Immature natural killer cell (primary cell): ENCODE measurements at regions not wholly inside any gene's neighbourhood (a gene's known extent, or its start where the extent isn't known, plus 50 kb on each side); places are given as distances from the start of the nearest gene placed in this dataset.
"Not testable (repeated sequence)": the region's sequence is repeated elsewhere in the genome, so short reads cannot be mapped to it uniquely, and the experiment has no call there.

Experiments
- DNase-seq, 3 donors: peaks; one replicate each; pipeline ENCODE4 v3.0.0; 2022; ENCODE audit warnings: mixed read lengths in 1 of 3
- H3K27ac Mint-ChIP-seq, 6 donors: one replicate each; pipeline ENCODE4 v1.8.0; 2020; ENCODE audit warnings: mixed read lengths in 6 of 6, mild to moderate bottlenecking in 5 of 6, inconsistent platforms in 4 of 6, moderate library complexity in 3 of 6
- H3K27me3 Mint-ChIP-seq, 3 donors: one replicate each; pipeline ENCODE4 v1.8.0; 2020 to 2021; ENCODE audit warnings: low read depth in 3 of 3, mild to moderate bottlenecking in 3 of 3, mixed read lengths in 3 of 3, moderate library complexity in 3 of 3, inconsistent platforms in 1 of 3
- H3K36me3 Mint-ChIP-seq, 3 donors: one replicate each; pipeline ENCODE4 v1.8.0; 2020; ENCODE audit warnings: mixed read lengths in 3 of 3, inconsistent platforms in 2 of 3, mild to moderate bottlenecking in 2 of 3
- H3K4me1 Mint-ChIP-seq, 2 donors: one replicate each; pipeline ENCODE4 v1.8.0; 2020; ENCODE audit warnings: inconsistent platforms in 2 of 2, mild to moderate bottlenecking in 2 of 2, mixed read lengths in 2 of 2, moderate library complexity in 1 of 2
- H3K4me3 Mint-ChIP-seq, 5 donors: one replicate each; pipeline ENCODE4 v1.8.0; 2020; ENCODE audit warnings: mild to moderate bottlenecking in 5 of 5, mixed read lengths in 5 of 5, inconsistent platforms in 3 of 5, moderate library complexity in 3 of 5
- H3K9me3 Mint-ChIP-seq, 6 donors: one replicate each; pipeline ENCODE4 v1.8.0; 2020; ENCODE audit warnings: mild to moderate bottlenecking in 6 of 6, mixed read lengths in 6 of 6, inconsistent platforms in 4 of 6, moderate library complexity in 3 of 6

DNA sequence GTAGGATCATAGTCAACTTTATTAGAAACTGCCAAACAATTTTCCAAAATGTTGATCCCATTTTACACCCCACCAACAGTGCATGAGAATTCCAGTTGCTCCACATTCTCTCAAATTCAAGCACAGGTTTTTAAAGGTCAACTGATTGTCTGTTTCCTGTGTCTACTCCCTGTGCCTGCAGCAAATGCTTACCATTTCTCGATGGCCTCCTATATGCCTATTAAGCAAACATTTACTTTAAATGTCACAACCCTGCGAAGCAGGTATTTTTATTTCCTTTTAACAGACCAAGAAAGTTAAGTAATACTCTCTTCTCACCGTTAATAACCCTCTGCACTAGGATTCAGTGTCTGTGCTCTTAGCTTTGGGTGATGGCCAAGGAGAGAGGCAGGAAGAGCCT is 163.8 kb upstream of the EPB41L3 start:
- Mint-ChIP-seq H3K4me3 (no peak overlapping the region), H3K27me3 (peaks cover 0 to 1% (median 0%) of the 10 kb centered on the region in 3 donors), H3K4me1 (no peaks in the 10 kb centered on the region), H3K9me3 (no peaks in the 10 kb centered on the region), H3K36me3 (no peaks in the 10 kb centered on the region), H3K27ac (no peak overlapping the region)
- DNase-seq: no peak

DNA sequence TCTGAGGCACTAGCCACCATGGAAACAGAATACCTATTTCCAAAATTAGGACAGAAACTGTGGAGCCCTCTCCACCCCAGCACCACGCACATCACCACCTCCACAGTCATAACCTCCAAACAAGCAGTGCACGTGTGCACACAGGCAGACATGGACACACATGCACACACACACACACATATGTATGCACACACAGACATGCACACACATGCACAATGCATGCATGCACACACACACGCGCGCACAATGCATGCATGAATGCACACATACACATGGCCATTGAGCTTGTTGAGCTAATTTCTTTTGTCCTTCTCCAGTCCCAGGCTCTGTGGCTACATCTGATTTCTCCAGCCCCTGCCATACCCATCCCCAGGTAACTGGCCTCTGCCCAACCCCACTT is 161.6 kb upstream of the EPB41L3 start:
- Mint-ChIP-seq H3K27ac (no peak overlapping the region), H3K36me3 (no peaks in the 10 kb centered on the region), H3K4me3 (no peak overlapping the region), H3K9me3 (no peaks in the 10 kb centered on the region), H3K27me3 (peaks cover 0 to 1% (median 1%) of the 10 kb centered on the region in 3 donors), H3K4me1 (no peaks in the 10 kb centered on the region)
- no peak for DNase-seq

DNA sequence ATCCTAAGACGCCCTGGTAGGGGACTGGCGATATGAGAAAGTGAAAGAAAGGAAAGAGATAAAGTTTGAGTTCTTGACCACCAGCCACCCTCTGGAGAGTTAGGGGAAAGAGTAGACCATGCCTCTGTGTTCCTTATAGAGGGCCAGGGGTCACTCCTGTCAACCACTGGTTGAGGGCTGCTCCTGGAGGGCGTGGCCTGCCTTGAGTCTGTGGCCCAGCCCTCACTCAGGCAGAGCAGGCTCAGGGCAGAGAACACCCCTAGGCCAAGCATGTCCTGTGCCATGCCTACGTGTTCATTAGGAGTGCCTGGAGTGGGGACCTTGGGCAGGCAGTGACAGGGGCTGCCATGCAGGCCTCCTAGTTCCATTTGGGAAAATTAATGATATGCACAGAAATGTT is 161.1 kb upstream of the EPB41L3 start:
- no peak overlapping the region for H3K4me3 Mint-ChIP-seq
- H3K4me1 Mint-ChIP-seq: no peaks in the 10 kb centered on the region
- no peak overlapping the region for H3K27ac Mint-ChIP-seq
- H3K27me3 Mint-ChIP-seq: peaks cover 0 to 3% (median 1%) of the 10 kb centered on the region in 3 donors
- no peaks in the 10 kb centered on the region for H3K9me3 Mint-ChIP-seq
- H3K36me3 Mint-ChIP-seq: no peaks in the 10 kb centered on the region
- no peak for DNase-seq

DNA sequence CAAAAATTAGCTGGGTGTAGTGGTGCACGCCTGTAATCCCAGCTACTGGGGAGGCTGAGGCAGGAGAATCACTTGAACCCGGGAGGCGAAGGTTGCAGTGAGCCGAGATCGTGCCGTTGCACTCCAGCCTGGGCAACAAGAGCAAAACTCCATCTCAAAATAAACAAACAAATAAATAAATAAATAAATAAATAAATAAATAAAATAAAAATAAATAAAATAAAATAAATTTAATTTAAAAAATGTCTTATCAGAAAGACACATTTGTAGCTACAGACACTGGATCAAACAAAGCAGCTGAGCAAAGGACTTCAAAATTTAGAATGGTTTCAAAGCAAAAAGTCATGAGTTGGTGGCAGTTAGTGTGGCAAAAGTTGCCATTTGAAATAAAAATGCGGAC is 158.2 kb upstream of the EPB41L3 start:
- H3K36me3 Mint-ChIP-seq, DNase-seq, H3K27ac Mint-ChIP-seq, H3K9me3 Mint-ChIP-seq, H3K4me1 Mint-ChIP-seq, H3K27me3 Mint-ChIP-seq, H3K4me3 Mint-ChIP-seq: not testable (repeated sequence)

DNA sequence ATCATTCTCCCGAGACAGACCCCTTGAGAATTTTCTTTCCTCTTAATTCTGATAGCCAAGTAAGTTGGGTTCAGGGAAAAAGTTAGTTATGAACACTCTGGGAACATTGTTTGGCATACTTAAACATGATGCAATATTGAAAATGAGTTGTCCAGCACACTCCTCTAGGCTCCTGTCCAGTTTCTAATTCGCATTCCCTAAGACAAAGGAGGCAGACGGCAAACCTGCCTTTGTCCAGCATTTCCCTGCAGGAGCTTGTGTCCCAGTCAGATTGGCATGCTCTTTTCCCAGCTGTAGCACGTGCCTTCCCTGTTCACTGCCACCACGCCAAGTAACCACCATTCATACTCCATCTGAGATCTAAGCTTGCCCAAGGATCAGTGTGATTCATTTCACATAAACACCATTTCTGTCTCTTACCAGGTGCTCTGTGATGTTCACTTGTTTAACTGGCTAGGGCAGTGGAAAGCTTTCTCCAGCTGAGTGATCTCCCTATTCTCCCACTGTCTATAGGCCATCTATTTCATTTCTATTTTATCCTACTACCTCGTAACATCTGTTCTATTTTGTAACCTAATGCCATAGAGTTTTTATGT is 150.0 kb upstream of the EPB41L3 start:
- Mint-ChIP-seq H3K27me3 (no peaks in the 10 kb centered on the region), H3K4me3 (no peak overlapping the region), H3K4me1 (no peaks in the 10 kb centered on the region), H3K27ac (no peak overlapping the region), H3K9me3 (peaks cover 0 to 4% (median 0%) of the 10 kb centered on the region in 6 donors), H3K36me3 (no peaks in the 10 kb centered on the region)
- DNase-seq: no peak

DNA sequence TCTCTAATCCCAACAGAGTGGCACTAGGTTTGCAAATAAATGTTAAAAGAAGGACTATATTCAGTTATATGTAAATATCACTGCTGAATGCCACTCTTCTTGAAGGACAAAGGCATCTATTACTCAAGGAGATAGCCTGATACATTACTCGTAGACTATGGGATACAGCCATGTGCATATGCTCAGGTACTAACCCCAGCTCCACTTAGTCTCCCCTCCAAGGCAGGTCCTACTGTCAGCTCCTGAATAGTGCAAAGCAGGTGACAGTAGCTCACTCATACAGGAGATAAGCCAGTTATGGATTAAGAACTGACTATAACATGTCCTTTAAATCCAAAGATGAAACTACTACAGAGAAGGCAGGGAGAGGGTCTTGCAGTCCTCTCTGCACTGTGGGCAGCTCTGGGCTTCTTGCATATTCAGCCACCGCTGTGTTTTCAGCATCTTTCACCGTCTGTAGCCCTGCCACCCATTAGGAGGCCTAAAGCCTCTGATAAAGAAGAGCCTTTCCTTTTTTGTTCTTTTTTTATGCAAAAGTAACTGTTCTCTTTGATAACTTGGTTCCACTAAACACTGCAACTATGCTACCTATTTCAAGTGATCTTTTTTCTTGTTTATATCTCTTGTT is 135.1 kb upstream of the EPB41L3 start:
- Mint-ChIP-seq H3K4me1 (no peaks in the 10 kb centered on the region), H3K27me3 (peaks cover 0 to 4% (median 2%) of the 10 kb centered on the region in 3 donors)

DNA sequence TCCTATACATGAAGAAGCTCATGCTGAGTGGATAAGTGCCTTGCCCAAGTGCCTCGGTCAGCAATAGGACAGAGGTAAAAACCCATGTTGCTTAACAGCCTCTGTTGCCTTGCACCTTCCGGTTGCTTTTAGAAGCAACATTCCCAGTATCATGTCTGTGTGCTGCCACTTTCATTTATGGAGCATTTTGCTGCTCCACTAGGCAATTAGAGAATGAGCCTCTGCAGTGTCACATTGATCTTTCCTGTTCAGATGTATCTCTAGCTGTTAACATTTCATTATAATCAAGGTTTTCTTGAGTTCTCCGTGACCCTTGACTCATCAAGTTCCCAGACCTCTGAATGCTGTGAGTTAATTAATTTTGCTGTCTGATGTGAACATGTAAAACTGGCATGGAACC is 134.5 kb upstream of the EPB41L3 start:
- Mint-ChIP-seq H3K27me3 (peaks cover 0 to 4% (median 2%) of the 10 kb centered on the region in 3 donors), H3K4me1 (no peaks in the 10 kb centered on the region), H3K27ac (no peak overlapping the region), H3K36me3 (no peaks in the 10 kb centered on the region), H3K4me3 (no peak overlapping the region), H3K9me3 (peaks cover 0 to 5% (median 0%) of the 10 kb centered on the region in 6 donors)
- DNase-seq: no peak

More for the DNA sequence above, 135.1 kb upstream of the EPB41L3 start:
- Mint-ChIP-seq H3K4me3 (no peak overlapping the region), H3K27ac (no peak overlapping the region), H3K36me3 (no peaks in the 10 kb centered on the region), H3K9me3 (peaks cover 0 to 5% (median 0%) of the 10 kb centered on the region in 6 donors)
- no peak for DNase-seq

DNA sequence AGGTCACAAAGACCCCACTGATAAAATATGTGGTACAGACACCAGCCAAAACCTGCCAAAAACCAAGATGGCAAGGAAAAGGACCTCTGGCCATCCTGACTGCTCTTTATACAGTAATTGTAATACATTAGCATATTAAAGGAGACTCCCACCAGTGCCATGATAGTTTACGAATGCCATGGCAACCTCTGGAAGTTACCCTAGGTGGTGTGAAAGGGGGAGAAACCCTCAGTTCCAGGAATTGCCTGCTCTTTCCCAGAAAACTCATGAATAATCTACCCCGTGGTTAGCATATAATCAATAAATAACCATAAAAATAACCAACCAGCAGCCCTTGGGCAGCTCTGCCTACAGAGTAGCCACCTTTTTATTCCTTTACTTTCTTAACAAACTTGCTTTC is 129.8 kb upstream of the EPB41L3 start:
- DNase-seq: no peak
- H3K27me3 Mint-ChIP-seq: peaks cover 0 to 2% (median 2%) of the 10 kb centered on the region in 3 donors
- no peak overlapping the region for H3K4me3 Mint-ChIP-seq
- H3K36me3 Mint-ChIP-seq: no peaks in the 10 kb centered on the region
- H3K9me3 Mint-ChIP-seq: peaks cover 0 to 2% (median 0%) of the 10 kb centered on the region in 6 donors
- H3K4me1 Mint-ChIP-seq: no peaks in the 10 kb centered on the region
- no peak overlapping the region for H3K27ac Mint-ChIP-seq

DNA sequence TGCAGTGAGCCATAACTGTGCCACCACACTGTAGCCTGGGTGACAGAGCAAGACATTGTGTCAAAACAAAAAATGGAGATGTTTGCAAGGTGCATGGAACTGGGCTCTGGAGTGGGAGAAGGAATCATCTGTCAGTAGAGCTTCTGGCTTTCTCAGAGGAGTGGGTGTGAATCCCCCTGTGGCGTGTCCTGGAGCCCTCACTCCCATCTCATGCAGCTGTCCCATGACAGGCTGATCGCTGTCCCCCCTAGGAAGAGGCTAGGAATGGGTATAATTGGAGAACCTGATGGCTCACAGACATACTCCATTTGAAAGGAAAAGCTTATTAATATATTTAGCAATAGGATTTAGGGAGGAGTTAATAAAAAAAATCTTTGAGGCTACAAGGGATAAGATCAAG is 125.8 kb upstream of the EPB41L3 start:
- Mint-ChIP-seq H3K27ac (no peak overlapping the region), H3K36me3 (no peaks in the 10 kb centered on the region), H3K4me3 (no peak overlapping the region), H3K9me3 (no peaks in the 10 kb centered on the region), H3K4me1 (no peaks in the 10 kb centered on the region), H3K27me3 (no peaks in the 10 kb centered on the region)
- no peak for DNase-seq

DNA sequence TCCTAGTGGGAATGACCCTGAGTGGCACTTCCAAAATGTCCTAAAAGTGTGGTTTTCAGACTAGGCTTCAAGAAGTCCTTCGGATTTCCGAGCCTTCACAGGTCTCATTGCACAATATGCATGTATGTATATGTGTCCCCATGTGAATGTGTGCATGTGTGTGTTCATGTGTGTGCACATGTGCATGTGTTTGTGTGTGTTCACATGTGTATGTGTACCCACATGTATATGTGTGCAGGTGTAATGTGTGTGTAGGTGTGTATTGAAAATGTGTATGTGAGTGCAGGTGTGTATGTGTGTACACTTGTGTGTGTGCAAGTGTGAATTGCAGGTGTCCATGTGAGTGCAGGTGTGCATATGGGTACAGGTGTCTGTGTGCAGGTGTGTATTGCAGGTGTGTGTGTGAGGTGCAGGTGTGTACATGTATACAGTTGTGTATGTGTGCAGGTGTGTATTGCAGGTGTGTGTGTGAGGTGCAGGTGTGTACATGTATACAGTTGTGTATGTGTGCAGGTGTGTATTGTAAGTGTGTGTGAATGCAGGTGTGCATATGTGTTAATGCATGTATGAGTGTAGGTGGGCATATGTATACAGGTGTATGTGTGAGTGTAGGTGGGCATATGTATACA is 124.4 kb upstream of the EPB41L3 start:
- H3K4me3 Mint-ChIP-seq: no peak overlapping the region
- no peak for DNase-seq
- no peaks in the 10 kb centered on the region for H3K4me1 Mint-ChIP-seq
- H3K9me3 Mint-ChIP-seq: no peaks in the 10 kb centered on the region
- H3K27me3 Mint-ChIP-seq: peaks cover 0 to 1% (median 0%) of the 10 kb centered on the region in 3 donors
- no peaks in the 10 kb centered on the region for H3K36me3 Mint-ChIP-seq
- H3K27ac Mint-ChIP-seq: no peak overlapping the region

DNA sequence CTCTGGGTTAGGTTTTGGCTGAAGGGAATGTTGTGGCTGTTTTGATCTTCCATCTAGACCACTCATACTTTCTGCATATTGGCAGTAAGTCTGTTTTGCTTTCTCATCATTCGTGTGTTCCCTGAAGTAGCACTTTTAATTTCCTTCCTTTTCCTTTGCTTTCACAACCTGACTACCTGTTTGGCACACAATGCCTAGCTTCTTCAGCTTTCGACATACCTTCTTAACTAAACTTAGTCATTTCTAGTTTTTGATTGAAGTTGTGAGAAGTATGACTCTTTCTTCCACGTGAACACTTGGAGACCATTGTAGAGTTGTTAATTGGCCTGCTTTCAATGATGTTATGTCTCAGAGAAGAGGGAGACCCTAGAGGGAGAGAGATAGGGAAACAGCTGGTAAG is 123.6 kb upstream of the EPB41L3 start:
- Mint-ChIP-seq H3K27me3 (peaks cover 0 to 1% (median 0%) of the 10 kb centered on the region in 3 donors), H3K9me3 (no peaks in the 10 kb centered on the region), H3K4me1 (no peaks in the 10 kb centered on the region), H3K27ac (no peak overlapping the region), H3K36me3 (no peaks in the 10 kb centered on the region), H3K4me3 (no peak overlapping the region)
- DNase-seq: no peak

DNA sequence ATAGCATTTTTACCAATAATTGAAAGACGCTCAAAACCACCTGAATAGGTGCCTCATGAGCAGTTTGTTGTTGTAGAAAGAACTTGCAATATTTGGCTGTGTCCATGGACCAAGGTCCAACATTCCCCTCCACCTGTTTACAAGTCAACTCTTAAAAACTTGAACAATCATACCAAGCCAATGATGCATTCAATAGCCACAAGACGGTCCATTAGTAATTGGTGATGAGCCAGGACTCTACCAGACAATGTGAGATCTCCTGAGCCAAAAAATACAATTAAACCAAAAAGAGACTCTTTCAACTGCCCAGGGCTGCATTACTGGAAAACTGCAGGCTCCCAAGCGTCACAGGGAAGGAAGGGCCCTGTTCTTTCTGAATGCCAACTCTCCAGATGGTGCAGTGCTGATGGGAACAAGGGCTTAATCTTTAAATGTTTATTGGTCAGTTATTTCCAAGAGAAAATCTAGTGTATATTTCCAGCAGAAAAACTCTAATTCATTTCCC is 118.8 kb upstream of the EPB41L3 start:
- H3K4me1 Mint-ChIP-seq: no peaks in the 10 kb centered on the region
- H3K27ac Mint-ChIP-seq: no peak overlapping the region
- peaks cover 0 to 2% (median 0%) of the 10 kb centered on the region in 6 donors for H3K9me3 Mint-ChIP-seq
- no peak for DNase-seq
- no peaks in the 10 kb centered on the region for H3K36me3 Mint-ChIP-seq
- H3K4me3 Mint-ChIP-seq: no peak overlapping the region
- H3K27me3 Mint-ChIP-seq: peaks cover 0 to 2% (median 1%) of the 10 kb centered on the region in 3 donors

DNA sequence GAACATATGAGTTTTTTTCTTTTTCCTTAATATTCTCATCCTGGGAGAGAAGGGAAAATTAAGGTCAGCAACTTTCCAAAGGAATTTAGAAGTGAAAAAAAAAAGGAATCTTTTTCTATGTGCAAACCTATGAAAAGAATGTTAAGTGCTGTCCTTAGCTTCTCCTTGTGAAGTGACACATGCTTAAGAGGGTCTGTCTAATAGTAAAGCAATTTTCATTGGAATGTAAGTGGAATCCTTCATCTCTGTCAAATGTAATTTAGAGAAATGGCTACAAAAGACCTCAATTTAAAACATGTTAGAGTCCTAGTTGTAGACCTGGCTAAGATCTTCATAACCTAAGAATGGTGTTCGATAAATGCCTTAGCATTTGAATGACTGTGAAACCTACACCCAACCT is 117.4 kb upstream of the EPB41L3 start:
- Mint-ChIP-seq H3K4me3 (no peak overlapping the region), H3K27me3 (peaks cover 1 to 2% (median 2%) of the 10 kb centered on the region in 3 donors), H3K27ac (no peak overlapping the region), H3K4me1 (no peaks in the 10 kb centered on the region), H3K9me3 (peaks cover 0 to 4% (median under 1%) of the 10 kb centered on the region in 6 donors), H3K36me3 (no peaks in the 10 kb centered on the region)
- DNase-seq: no peak

DNA sequence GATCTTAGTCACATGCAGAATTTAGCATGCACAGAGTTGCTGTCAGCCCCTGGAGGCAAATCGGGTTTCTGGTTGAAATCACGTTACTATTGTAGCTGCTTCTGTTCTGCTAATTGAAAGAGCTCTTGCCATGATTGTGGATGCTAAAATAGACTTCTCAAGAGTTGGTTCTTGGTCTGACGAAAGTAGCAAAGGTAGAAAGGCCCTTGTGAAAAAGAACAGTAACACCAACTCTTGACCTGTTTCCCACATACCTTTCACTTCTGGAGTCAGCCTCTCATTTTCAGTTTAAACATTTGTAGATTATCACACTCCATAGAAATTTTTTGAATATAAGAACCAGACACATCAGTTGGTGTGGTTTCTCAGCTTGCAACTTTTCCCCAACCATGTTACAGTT is 110.0 kb upstream of the EPB41L3 start:
- H3K27ac Mint-ChIP-seq: no peak overlapping the region

More for the DNA sequence above, 110.0 kb upstream of the EPB41L3 start:
- Mint-ChIP-seq H3K27me3 (peaks cover 2 to 3% (median 2%) of the 10 kb centered on the region in 3 donors), H3K4me3 (no peak overlapping the region), H3K4me1 (no peaks in the 10 kb centered on the region), H3K9me3 (peaks cover 0 to 4% (median 2%) of the 10 kb centered on the region in 6 donors), H3K36me3 (no peaks in the 10 kb centered on the region)
- no peak for DNase-seq
